ENCODE measurements at regions not wholly inside any gene's neighbourhood (a gene's known extent, or its start where the extent isn't known, plus 50 kb on each side); places are given as distances from the start of the nearest gene placed in this dataset.

DNA sequence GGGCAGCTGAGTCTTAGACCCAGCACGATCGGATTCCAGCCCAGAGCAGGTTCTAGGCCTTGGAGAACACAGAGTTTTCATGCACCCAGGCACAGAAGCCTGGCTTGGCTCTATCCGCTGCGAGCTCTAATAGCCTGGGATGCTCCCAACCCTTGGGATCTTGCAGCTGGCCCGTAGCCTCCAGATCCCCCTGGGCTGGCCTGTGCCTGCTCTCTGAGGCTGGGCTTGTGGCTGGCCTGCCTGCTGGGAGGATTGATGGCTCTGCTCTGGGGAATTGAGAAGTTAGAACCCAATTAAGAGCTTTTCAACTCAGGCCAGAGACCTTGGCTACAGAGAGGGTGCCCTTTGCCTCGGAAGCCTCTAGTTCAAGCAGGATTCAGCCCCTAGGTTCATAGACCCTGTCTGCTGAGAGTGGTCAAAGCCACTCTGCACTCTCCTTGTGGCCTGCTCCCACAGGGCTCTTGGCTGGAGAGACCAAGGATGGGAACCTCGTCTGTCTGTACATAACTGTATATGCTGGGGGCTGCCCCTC is 64.4 kb downstream of the MAGEF1 start:
- ChIA-PET RAD21 (ENCODE audit: low non-redundant PET in 1 of 2, low total read pairs in 2 of 2, uncharacterized antibody in 2 of 2, unreplicated experiment in 2 of 2) (no interaction called here), POLR2A (no interaction called here), CTCF (no interaction called here)
- Histone ChIP-seq H3K27me3 (ENCODE audit: insufficient read depth, low read length) (no peaks in the 10 kb centered on the region), H3K9me3 (ENCODE audit: control insufficient read depth in 1 of 2, insufficient read depth in 1 of 2, low read depth in 1 of 2, low read length in 2 of 2) (no peaks in the 10 kb centered on the region), H3K4me2 (ENCODE audit: low read length) (no peak overlapping the region), H3K9ac (ENCODE audit: low read length) (no peak overlapping the region), H4K20me1 (ENCODE audit: insufficient read depth) (no peaks in the 10 kb centered on the region), H3K9me2 (ENCODE audit: insufficient read depth) (no peaks in the 10 kb centered on the region), H3K79me2 (ENCODE audit: insufficient read depth, low read length) (no peaks in the 10 kb centered on the region), H3K27ac (ENCODE audit: low read depth, low read length) (no peak overlapping the region), H3K4me1 (ENCODE audit: control insufficient read depth in 1 of 2, insufficient read depth in 2 of 2, low read length in 2 of 2) (peaks cover 2 to 11% of the 10 kb centered on the region in 2 experiments; a peak in 3 of 4 replicates), H2AFZ (ENCODE audit: low read depth, low read length, poor library complexity, severe bottlenecking) (no peak overlapping the region), H3K36me3 (ENCODE audit: control insufficient read depth in 1 of 2, insufficient read depth in 2 of 2, low read length in 2 of 2) (no peaks in the 10 kb centered on the region), H3K4me3 (replicated peaks in 1 of 2; ENCODE audit: low read depth in 1 of 2, low read length in 2 of 2) (no peak overlapping the region)
- TF ChIP-seq RAD21 (IDR thresholded peaks at IDR 0.05; ENCODE audit: low read depth): no peak
- no peak for TF ChIP-seq EZH2phosphoT487 (IDR thresholded peaks at IDR 0.05; ENCODE audit: borderline replicate concordance)
- no peak for TF ChIP-seq JUND (IDR thresholded peaks at IDR 0.05)
- TF ChIP-seq SRF (IDR thresholded peaks at IDR 0.05; ENCODE audit: low read depth): no peak
- TF ChIP-seq, protein P1, sequence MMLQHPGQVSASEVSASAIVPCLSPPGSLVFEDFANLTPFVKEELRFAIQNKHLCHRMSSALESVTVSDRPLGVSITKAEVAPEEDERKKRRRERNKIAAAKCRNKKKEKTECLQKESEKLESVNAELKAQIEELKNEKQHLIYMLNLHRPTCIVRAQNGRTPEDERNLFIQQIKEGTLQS (IDR thresholded peaks at IDR 0.05): no peak
- no peak for TF ChIP-seq SP1 (IDR thresholded peaks at IDR 0.05; ENCODE audit: low read depth)
- no peak for TF ChIP-seq EZH2 (IDR thresholded peaks at IDR 0.05)
- TF ChIP-seq, protein P2, sequence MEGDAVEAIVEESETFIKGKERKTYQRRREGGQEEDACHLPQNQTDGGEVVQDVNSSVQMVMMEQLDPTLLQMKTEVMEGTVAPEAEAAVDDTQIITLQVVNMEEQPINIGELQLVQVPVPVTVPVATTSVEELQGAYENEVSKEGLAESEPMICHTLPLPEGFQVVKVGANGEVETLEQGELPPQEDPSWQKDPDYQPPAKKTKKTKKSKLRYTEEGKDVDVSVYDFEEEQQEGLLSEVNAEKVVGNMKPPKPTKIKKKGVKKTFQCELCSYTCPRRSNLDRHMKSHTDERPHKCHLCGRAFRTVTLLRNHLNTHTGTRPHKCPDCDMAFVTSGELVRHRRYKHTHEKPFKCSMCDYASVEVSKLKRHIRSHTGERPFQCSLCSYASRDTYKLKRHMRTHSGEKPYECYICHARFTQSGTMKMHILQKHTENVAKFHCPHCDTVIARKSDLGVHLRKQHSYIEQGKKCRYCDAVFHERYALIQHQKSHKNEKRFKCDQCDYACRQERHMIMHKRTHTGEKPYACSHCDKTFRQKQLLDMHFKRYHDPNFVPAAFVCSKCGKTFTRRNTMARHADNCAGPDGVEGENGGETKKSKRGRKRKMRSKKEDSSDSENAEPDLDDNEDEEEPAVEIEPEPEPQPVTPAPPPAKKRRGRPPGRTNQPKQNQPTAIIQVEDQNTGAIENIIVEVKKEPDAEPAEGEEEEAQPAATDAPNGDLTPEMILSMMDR (IDR thresholded peaks at IDR 0.05 in 2 of 3, conservative IDR thresholded peaks at IDR 0.05 in 1 of 3; ENCODE audit: borderline replicate concordance in 1 of 3, insufficient read depth in 1 of 3, low read depth in 2 of 3, low read length in 2 of 3): no peak
- no peak for TF ChIP-seq SIN3A (IDR thresholded peaks at IDR 0.05; ENCODE audit: low read depth)
- TF ChIP-seq FOSL1 (IDR thresholded peaks at IDR 0.05; ENCODE audit: low read depth): no peak
- TF ChIP-seq, protein P3, sequence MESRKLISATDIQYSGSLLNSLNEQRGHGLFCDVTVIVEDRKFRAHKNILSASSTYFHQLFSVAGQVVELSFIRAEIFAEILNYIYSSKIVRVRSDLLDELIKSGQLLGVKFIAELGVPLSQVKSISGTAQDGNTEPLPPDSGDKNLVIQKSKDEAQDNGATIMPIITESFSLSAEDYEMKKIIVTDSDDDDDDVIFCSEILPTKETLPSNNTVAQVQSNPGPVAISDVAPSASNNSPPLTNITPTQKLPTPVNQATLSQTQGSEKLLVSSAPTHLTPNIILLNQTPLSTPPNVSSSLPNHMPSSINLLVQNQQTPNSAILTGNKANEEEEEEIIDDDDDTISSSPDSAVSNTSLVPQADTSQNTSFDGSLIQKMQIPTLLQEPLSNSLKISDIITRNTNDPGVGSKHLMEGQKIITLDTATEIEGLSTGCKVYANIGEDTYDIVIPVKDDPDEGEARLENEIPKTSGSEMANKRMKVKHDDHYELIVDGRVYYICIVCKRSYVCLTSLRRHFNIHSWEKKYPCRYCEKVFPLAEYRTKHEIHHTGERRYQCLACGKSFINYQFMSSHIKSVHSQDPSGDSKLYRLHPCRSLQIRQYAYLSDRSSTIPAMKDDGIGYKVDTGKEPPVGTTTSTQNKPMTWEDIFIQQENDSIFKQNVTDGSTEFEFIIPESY (IDR thresholded peaks at IDR 0.05; ENCODE audit: extremely low read depth, insufficient replicate concordance, low read length): no peak
- TF ChIP-seq ELF1 (IDR thresholded peaks at IDR 0.05; ENCODE audit: borderline replicate concordance, low read depth): no peak
- no peak for TF ChIP-seq CEBPB (IDR thresholded peaks at IDR 0.05; ENCODE audit: low read depth)
- TF ChIP-seq CBX3 (IDR thresholded peaks at IDR 0.05; ENCODE audit: low read depth): no peak
- no peak for TF ChIP-seq YY1 (IDR thresholded peaks at IDR 0.05; ENCODE audit: extremely low read depth, insufficient replicate concordance, low read depth, low read length)
- TF ChIP-seq ZNF274 (IDR thresholded peaks at IDR 0.05; ENCODE audit: low read depth, low read length): no peak
- TF ChIP-seq TCF7L2 (IDR thresholded peaks at IDR 0.05; ENCODE audit: borderline replicate concordance, extremely low read depth, insufficient read depth, insufficient read length): no peak
- TF ChIP-seq POLR2AphosphoS5 (IDR thresholded peaks at IDR 0.05; ENCODE audit: low read depth, low read length): no peak
- TF ChIP-seq POLR2A (IDR thresholded peaks at IDR 0.05; ENCODE audit: borderline replicate concordance, extremely low read depth, insufficient read depth, insufficient read length): no peak
- no peak for DNase-seq (ENCODE audit: low read depth, low spot score)
- intact Hi-C loops (cut with micrococcal nuclease): no loop called here
- ATAC-seq: no peak
- BruUV-seq (replicated peaks): no TSS peak

Measured in HCT116 (cell line).